Fibroblast of villous mesenchyme (primary cell): ENCODE measurements at regions not wholly inside any gene's neighbourhood (a gene's known extent, or its start where the extent isn't known, plus 50 kb on each side); places are given as distances from the start of the nearest gene placed in this dataset.

Experiments used
- DNase-seq: peaks from one replicate; pipeline ENCODE4 v3.0.0-alpha.2; 2010; ENCODE audit warnings: low read depth
- H3K4me3 ChIP-seq: 2 replicates; pipeline ENCODE4 v1.5.1; 2011; ENCODE audit warnings: low read depth, mild to moderate bottlenecking, low read length
- TF ChIP-seq, protein P1 (sequence below): IDR thresholded peaks from 2 replicates; pipeline ENCODE4 v1.5.1; 2012; ENCODE audit warnings: low read depth, mild to moderate bottlenecking, low read length; ENCODE audit not compliant: insufficient read depth

DNA sequence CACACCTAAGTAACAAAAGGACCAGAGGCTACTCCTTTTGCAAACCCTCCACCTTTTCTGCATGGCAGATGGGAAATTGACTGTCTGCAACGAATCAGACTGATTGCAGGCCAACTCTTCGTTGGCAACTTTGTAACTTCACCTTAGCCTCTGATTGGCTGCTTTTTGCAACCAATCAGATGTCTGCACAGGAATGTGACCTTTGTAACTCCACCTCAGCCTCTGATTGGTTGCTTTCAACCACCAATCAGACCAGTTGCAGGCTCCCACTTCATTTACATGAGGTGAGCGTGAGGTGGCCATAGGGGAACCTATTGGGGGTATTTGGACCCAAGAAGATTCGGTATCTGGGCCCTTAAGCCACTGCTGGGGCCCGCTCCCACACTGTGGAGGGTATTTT is 209.0 kb downstream of the EN1 start:
- no peak overlapping the region for H3K4me3 ChIP-seq
- DNase-seq = no peak
- TF ChIP-seq, protein P1, sequence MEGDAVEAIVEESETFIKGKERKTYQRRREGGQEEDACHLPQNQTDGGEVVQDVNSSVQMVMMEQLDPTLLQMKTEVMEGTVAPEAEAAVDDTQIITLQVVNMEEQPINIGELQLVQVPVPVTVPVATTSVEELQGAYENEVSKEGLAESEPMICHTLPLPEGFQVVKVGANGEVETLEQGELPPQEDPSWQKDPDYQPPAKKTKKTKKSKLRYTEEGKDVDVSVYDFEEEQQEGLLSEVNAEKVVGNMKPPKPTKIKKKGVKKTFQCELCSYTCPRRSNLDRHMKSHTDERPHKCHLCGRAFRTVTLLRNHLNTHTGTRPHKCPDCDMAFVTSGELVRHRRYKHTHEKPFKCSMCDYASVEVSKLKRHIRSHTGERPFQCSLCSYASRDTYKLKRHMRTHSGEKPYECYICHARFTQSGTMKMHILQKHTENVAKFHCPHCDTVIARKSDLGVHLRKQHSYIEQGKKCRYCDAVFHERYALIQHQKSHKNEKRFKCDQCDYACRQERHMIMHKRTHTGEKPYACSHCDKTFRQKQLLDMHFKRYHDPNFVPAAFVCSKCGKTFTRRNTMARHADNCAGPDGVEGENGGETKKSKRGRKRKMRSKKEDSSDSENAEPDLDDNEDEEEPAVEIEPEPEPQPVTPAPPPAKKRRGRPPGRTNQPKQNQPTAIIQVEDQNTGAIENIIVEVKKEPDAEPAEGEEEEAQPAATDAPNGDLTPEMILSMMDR = no peak

DNA sequence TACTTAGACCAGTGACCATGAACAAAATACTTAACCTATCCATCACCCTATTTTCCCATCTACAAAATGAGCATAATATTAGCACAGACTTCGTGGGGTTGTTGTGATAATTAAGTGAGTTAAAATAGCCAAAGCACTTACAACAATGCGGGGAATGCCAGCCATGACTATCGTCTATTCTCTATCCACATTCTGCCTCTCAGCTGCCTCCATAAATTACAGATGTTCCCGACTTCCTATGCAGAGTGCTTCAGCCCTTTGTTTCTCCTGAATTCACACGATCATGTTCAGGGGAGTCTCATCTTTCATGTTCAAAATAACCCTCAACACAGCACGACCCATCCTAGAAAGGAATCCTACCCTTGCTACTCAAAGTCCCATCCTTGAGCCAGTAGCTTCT is 211.6 kb downstream of the EN1 start:
- H3K4me3 ChIP-seq = no peak overlapping the region
- TF ChIP-seq, protein P1 = no peak
- DNase-seq = no peak

DNA sequence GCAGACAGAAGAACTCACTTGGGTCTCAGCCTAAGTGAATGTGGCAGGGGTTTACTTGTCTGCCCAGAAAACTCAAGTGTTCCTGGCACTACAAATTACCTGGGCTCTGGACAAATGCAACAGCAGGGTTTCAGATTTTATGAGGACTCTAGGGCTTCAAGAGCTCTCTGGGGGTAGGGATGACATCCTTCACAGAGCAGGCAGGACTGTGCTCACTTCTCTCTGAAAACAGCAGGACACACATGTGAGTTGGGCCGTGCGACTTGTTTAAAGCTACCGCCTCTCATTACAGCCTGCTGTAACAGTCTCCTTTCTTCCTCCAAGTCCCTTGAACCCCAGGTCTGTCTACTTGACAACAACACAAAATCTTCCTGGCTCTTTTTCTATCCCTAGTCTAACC is 212.6 kb downstream of the EN1 start:
- H3K4me3 ChIP-seq = no peak overlapping the region
- DNase-seq = no peak
- TF ChIP-seq, protein P1 = no peak

DNA sequence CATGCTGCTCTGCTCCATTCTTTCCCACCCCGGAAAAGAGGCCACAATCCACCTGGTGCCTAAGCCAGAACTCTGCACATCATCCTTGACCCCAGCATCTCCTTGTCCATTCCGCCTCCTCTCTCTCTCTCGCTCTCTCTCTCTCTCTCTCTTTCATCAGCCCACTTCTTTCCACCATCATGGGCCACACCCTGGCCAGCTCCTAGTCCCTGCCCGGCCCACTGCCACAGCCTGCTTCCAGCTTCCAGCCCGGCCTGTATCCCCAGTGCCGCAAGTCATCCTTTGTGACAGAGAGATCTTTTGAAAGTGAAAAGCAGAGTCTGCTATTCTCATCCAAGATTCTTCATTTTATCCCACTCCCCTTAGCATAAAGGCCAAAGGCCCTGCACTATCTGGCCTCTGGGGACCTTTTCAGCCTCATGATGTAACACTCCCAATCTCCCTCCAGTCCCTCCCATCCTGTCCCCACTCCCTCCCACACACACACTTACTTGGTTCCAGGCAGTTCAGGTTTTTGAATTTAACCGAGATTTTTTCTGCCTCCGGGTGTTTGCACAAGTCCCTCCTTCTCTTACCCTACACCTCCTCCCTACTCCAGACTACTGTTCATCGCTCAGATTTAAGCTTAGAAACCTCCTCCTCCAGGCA is 214.0 kb downstream of the EN1 start:
- no peak for DNase-seq
- TF ChIP-seq, protein P1 = no peak
- no peak overlapping the region for H3K4me3 ChIP-seq

DNA sequence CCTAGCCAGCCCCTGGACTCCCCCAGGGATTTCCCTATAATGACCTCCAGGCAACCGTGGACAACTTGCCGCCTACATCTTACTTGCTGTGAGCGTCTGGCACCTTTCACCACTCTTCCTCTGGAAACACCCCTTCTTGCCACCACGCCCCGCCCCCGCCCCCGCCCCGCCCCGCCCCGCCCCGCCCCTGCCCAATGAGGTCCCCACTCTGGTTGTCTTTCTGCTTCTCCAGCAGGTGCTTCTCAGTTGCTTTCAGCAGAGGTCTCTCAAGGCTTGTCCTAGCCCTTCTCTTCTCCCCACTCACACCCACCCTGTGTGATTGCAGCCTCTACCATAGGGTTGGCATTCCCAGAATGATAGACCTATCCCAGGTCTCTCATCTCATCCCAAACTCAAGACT is 214.5 kb downstream of the EN1 start:
- DNase-seq = no peak
- no peak overlapping the region for H3K4me3 ChIP-seq
- TF ChIP-seq, protein P1 = no peak

DNA sequence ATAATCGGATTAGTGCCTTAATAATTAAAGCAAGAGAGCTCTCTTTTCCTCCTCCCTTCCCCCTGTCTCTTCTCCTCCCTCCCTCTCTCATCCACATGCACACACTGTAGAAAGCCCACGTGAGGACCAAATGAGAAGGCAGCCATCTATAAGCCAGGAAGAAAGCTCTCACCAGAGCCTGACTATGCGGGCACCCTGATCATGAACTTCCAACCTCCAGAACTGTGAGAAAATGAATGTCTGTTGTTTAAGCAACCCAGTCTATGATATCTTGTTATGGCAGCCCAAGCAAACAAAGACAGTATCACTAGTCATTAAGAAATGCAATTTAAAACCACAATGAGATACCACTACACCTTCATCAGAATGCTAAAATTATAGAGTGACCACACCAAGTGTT is 220.3 kb downstream of the EN1 start:
- H3K4me3 ChIP-seq = no peak overlapping the region
- TF ChIP-seq, protein P1 = no peak
- no peak for DNase-seq

DNA sequence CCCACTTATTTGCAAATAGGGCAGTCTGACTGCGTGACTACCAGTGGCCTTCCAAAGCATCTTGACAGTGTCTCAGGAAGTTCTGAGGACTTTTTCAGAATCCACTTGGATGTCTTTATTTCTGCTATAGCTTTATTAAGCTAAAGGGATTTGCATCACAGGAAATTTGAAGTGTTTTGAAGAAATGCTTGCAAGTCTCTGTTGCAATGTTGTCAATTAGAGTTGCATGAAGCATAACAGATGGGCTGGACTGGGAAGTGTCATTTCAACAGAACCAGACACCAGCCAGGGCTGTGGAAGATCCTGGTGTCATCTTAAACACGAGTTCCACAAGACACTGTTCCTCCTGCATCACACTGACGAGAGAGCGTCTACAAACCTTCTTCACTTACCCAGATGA is 224.5 kb downstream of the EN1 start:
- DNase-seq = no peak
- TF ChIP-seq, protein P1 = no peak
- H3K4me3 ChIP-seq = no peak overlapping the region
